Astrocyte (in vitro differentiated cells and primary cell): ENCODE measurements at regions not wholly inside any gene's neighbourhood (a gene's known extent, or its start where the extent isn't known, plus 50 kb on each side); places are given as distances from the start of the nearest gene placed in this dataset.

ENCODE experiments used
- DNase-seq: peaks from one replicate; pipeline ENCODE4 v3.0.0-alpha.2; 2010; ENCODE audit warnings: low read depth
- FAIRE-seq: peaks from 2 replicates; lab custom pipeline; 2011; peaks lifted over from hg19 to GRCh38; lab: Jason Lieb, UNC
- H2AFZ ChIP-seq: 2 replicates; pipeline ENCODE4 v1.6.0; 2012; ENCODE audit warnings: low read depth, low read length, inconsistent platforms
- H3K27ac ChIP-seq: 2 replicates; pipeline ENCODE4 v1.5.1; 2011; ENCODE audit warnings: low read depth, low read length, inconsistent platforms
- H3K27me3 ChIP-seq: 2 replicates; pipeline ENCODE4 v1.6.0; 2011; ENCODE audit warnings: low read length, inconsistent platforms; ENCODE audit not compliant: insufficient read depth
- H3K36me3 ChIP-seq: 2 replicates; pipeline ENCODE4 v1.5.1; 2011; ENCODE audit warnings: low read length, inconsistent platforms; ENCODE audit not compliant: insufficient read depth
- H3K4me1 ChIP-seq: 2 replicates; pipeline ENCODE4 v1.5.1; 2011; ENCODE audit warnings: low read length, inconsistent platforms; ENCODE audit not compliant: insufficient read depth
- H3K4me2 ChIP-seq: 2 replicates; pipeline ENCODE4 v1.6.0; 2012; ENCODE audit warnings: low read length, inconsistent platforms
- H3K4me3 ChIP-seq: 2 replicates; pipeline ENCODE4 v1.5.1; 2011; ENCODE audit warnings: low read depth, mild to moderate bottlenecking, low read length, inconsistent platforms; ENCODE audit not compliant: insufficient read depth
- H3K79me2 ChIP-seq: 2 replicates; pipeline ENCODE4 v1.6.0; 2012; ENCODE audit warnings: mild to moderate bottlenecking, low read length, inconsistent platforms; ENCODE audit not compliant: insufficient read depth
- H3K9ac ChIP-seq: 2 replicates; pipeline ENCODE4 v1.6.0; 2012; ENCODE audit warnings: mild to moderate bottlenecking, low read length, inconsistent platforms
- H3K9me3 ChIP-seq: 2 replicates; pipeline ENCODE4 v1.5.1; 2012; ENCODE audit warnings: low read depth, mild to moderate bottlenecking, low read length, inconsistent platforms; ENCODE audit not compliant: insufficient read depth
- H4K20me1 ChIP-seq: 2 replicates; pipeline ENCODE4 v1.6.0; 2012; ENCODE audit warnings: low read length, inconsistent platforms; ENCODE audit not compliant: insufficient read depth
- H3K27ac Mint-ChIP-seq: one replicate; pipeline ENCODE4 v1.8.0; 2021; ENCODE audit warnings: mild to moderate bottlenecking, mixed read lengths; ENCODE audit not compliant: unreplicated experiment
- H3K27me3 Mint-ChIP-seq: one replicate; pipeline ENCODE4 v1.8.0; 2021; ENCODE audit warnings: low read depth, mixed read lengths; ENCODE audit not compliant: unreplicated experiment
- H3K36me3 Mint-ChIP-seq: one replicate; pipeline ENCODE4 v1.8.0; 2021; ENCODE audit warnings: low read depth, mixed read lengths; ENCODE audit not compliant: unreplicated experiment
- H3K4me1 Mint-ChIP-seq: one replicate; pipeline ENCODE4 v1.8.0; 2021; ENCODE audit warnings: low read depth, mixed read lengths; ENCODE audit not compliant: unreplicated experiment
- H3K4me3 Mint-ChIP-seq: one replicate; pipeline ENCODE4 v1.8.0; 2021; ENCODE audit warnings: mild to moderate bottlenecking, moderate library complexity, mixed read lengths; ENCODE audit not compliant: unreplicated experiment
- H3K9me3 Mint-ChIP-seq: one replicate; pipeline ENCODE4 v1.8.0; 2021; ENCODE audit warnings: mild to moderate bottlenecking, mixed read lengths; ENCODE audit not compliant: unreplicated experiment
- EZH2 ChIP-seq: IDR thresholded peaks from 2 replicates; pipeline ENCODE4 v1.6.1; 2012; ENCODE audit warnings: mild to moderate bottlenecking, low read length, inconsistent platforms; ENCODE audit not compliant: insufficient read depth
- TF ChIP-seq, protein P1 (sequence below): IDR thresholded peaks from 2 replicates; pipeline ENCODE4 v1.5.1; 2011; ENCODE audit warnings: low read depth, mild to moderate bottlenecking, inconsistent platforms, low read length, moderate library complexity; ENCODE audit not compliant: insufficient read depth

DNA sequence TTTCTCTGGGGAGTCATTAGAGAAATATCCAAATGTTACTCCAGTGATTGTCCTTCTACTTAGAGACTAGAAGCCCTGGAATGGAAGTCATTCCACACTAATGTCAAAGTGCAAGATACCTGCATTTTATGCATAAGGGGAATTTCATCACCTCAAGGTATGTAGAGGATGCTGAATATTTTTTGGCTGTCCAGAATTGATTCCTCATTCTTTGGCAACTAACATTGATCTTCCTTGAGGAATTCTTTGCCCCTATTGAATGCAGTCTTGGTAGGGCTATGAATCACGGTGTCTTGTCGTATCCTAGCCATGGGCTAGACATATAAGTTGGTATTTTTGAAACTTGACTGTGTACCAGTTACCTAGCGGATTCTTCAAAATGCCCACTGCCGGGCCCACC, 271.1 kb downstream of the CNTN3 start:
- Histone ChIP-seq H3K4me3 (no peak overlapping the region), H3K4me1 (no peaks in the 10 kb centered on the region), H3K27me3 (no peaks in the 10 kb centered on the region), H3K27ac (no peak overlapping the region), H3K36me3 (no peaks in the 10 kb centered on the region), H3K4me2 (no peak overlapping the region), H3K79me2 (no peaks in the 10 kb centered on the region), H2AFZ (no peak overlapping the region), H4K20me1 (no peaks in the 10 kb centered on the region), H3K9ac (no peak overlapping the region), H3K9me3 (no peaks in the 10 kb centered on the region)
- H3K4me3 Mint-ChIP-seq, result no peak overlapping the region
- H3K4me1 Mint-ChIP-seq, result no peaks in the 10 kb centered on the region
- H3K36me3 Mint-ChIP-seq, result no peaks in the 10 kb centered on the region
- H3K27me3 Mint-ChIP-seq, result no peaks in the 10 kb centered on the region
- FAIRE-seq, result no peak
- no peak overlapping the region for H3K27ac Mint-ChIP-seq
- H3K9me3 Mint-ChIP-seq, result no peaks in the 10 kb centered on the region
- TF ChIP-seq, protein P1, sequence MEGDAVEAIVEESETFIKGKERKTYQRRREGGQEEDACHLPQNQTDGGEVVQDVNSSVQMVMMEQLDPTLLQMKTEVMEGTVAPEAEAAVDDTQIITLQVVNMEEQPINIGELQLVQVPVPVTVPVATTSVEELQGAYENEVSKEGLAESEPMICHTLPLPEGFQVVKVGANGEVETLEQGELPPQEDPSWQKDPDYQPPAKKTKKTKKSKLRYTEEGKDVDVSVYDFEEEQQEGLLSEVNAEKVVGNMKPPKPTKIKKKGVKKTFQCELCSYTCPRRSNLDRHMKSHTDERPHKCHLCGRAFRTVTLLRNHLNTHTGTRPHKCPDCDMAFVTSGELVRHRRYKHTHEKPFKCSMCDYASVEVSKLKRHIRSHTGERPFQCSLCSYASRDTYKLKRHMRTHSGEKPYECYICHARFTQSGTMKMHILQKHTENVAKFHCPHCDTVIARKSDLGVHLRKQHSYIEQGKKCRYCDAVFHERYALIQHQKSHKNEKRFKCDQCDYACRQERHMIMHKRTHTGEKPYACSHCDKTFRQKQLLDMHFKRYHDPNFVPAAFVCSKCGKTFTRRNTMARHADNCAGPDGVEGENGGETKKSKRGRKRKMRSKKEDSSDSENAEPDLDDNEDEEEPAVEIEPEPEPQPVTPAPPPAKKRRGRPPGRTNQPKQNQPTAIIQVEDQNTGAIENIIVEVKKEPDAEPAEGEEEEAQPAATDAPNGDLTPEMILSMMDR, result no peak
- TF ChIP-seq EZH2, result no peak
- no peak for DNase-seq

DNA sequence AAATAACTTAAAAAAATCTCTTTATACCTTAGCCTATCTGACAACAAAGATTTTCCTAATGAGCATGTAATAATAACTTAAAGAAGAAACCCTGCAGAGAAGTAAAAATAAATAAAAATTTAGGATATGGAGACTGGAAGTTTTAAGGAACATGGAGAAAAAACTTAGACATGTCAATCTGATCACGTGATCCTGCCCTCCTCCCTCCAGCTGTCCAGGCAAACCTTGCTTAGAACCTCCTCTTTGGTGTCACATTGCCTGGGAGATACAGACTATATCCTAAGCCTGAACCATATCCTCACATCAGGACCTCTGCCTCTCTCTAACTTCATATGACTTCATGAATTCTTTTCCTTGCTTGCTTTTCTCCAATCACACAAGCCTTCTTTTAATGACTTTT, 275.5 kb downstream of the CNTN3 start:
- no peak overlapping the region for H2AFZ ChIP-seq
- Mint-ChIP-seq H3K9me3 (no peaks in the 10 kb centered on the region), H3K27me3 (no peaks in the 10 kb centered on the region), H3K27ac (no peak overlapping the region), H3K4me1 (no peaks in the 10 kb centered on the region), H3K4me3 (no peak overlapping the region), H3K36me3 (no peaks in the 10 kb centered on the region)
- H3K9me3 ChIP-seq, result no peaks in the 10 kb centered on the region
- H3K4me2 ChIP-seq, result no peak overlapping the region
- no peak overlapping the region for H3K4me3 ChIP-seq
- H4K20me1 ChIP-seq, result no peaks in the 10 kb centered on the region
- no peaks in the 10 kb centered on the region for H3K27me3 ChIP-seq
- DNase-seq (no peak), FAIRE-seq (no peak)
- H3K27ac ChIP-seq, result no peak overlapping the region
- H3K9ac ChIP-seq, result no peak overlapping the region
- TF ChIP-seq, protein P1, result no peak
- TF ChIP-seq EZH2, result no peak
- no peaks in the 10 kb centered on the region for H3K79me2 ChIP-seq
- H3K36me3 ChIP-seq, result no peaks in the 10 kb centered on the region
- no peaks in the 10 kb centered on the region for H3K4me1 ChIP-seq

DNA sequence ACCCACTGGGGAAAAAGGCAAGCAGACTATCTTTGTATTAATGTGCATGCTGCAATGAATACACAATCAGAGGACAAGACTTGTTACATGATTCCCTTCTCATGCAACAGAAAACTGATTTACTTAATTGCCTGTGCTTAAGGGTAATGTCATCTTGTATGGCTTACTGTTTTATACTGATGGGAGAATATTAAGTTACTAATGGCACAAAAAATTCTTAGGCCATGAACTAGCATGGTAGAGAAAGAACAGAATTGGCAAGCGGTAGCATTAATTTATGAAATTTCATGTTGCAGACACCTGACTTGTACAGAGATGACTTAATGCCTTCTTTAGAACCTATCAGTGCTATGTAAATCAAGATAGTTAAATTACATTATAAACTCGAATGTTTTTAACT, 282.3 kb downstream of the CNTN3 start:
- Histone ChIP-seq H3K4me3 (no peak overlapping the region), H2AFZ (no peak overlapping the region), H3K36me3 (no peaks in the 10 kb centered on the region), H3K4me2 (no peak overlapping the region), H3K9me3 (no peaks in the 10 kb centered on the region), H3K27ac (no peak overlapping the region), H3K4me1 (no peaks in the 10 kb centered on the region), H3K79me2 (no peaks in the 10 kb centered on the region), H4K20me1 (no peaks in the 10 kb centered on the region), H3K27me3 (no peaks in the 10 kb centered on the region), H3K9ac (no peak overlapping the region)
- Mint-ChIP-seq H3K9me3 (no peaks in the 10 kb centered on the region), H3K36me3 (no peaks in the 10 kb centered on the region), H3K27me3 (no peaks in the 10 kb centered on the region), H3K4me1 (no peaks in the 10 kb centered on the region), H3K4me3 (no peak overlapping the region), H3K27ac (no peak overlapping the region)
- DNase-seq (no peak), FAIRE-seq (no peak)
- no peak for TF ChIP-seq EZH2
- TF ChIP-seq, protein P1, result no peak
